Lower lobe of right lung (tissue), 2 donors: ENCODE measurements at regions not wholly inside any gene's neighbourhood (a gene's known extent, or its start where the extent isn't known, plus 50 kb on each side); places are given as distances from the start of the nearest gene placed in this dataset.

ENCODE experiments used
- ATAC-seq, 2 donors: fragments of 200-7000 bp; cut with Tn5 transposase; one replicate each; pipeline ENCODE4 v1.9.1; 2020 to 2022; ENCODE audit warnings: mild to moderate bottlenecking in 2 of 2, moderate library complexity in 2 of 2
- DNase-seq: peaks from one replicate; pipeline ENCODE4 v3.0.0-alpha.2; 2020
- H3K27ac ChIP-seq: fragments of 200-600 bp; one replicate; pipeline ENCODE4 v1.8.0; 2022
- H3K27me3 ChIP-seq: fragments of 200-600 bp; one replicate; pipeline ENCODE4 v1.8.0; 2022; ENCODE audit warnings: low read depth
- H3K36me3 ChIP-seq: fragments of 200-600 bp; one replicate; pipeline ENCODE4 v1.8.0; 2022; ENCODE audit warnings: mild to moderate bottlenecking
- H3K4me1 ChIP-seq: fragments of 200-600 bp; one replicate; pipeline ENCODE4 v1.8.0; 2022
- H3K4me3 ChIP-seq: fragments of 200-600 bp; one replicate; pipeline ENCODE4 v1.8.0; 2022; ENCODE audit warnings: mild to moderate bottlenecking
- H3K9me3 ChIP-seq: fragments of 200-600 bp; one replicate; pipeline ENCODE4 v1.8.0; 2022
- intact Hi-C: fragments of 100-400 bp; cut with DNase I; formaldehyde crosslinking; loops from one replicate; pipeline ENCODE4 v1.11.0; 2022
- TF ChIP-seq, protein P1 (sequence below): fragments of 200-600 bp; IDR thresholded peaks from one replicate; pipeline ENCODE4 v1.8.0; 2022; ENCODE audit warnings: antibody characterized with exemption, mild to moderate bottlenecking
- donor health status: DM: no; HTN: yes; CAD: no; lungs with severe emphysema.

DNA sequence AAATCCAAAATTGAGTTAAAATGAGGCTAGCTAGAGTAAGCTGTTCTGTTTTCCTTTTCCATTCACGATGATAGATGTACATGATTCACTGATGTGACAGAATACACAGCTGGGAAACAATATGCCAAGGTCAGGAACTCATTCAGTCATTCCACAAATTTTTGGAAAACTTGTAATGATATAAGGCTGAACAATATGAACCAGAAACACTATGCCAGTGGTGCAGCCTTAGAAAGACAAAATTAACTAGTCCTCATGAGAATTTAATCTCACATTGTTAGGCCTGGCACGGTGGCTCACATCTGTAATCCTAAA, 50.0 kb upstream of the NDST3 start:
- no peak overlapping the region for H3K4me3 ChIP-seq
- no peak for ATAC-seq
- TF ChIP-seq, protein P1, sequence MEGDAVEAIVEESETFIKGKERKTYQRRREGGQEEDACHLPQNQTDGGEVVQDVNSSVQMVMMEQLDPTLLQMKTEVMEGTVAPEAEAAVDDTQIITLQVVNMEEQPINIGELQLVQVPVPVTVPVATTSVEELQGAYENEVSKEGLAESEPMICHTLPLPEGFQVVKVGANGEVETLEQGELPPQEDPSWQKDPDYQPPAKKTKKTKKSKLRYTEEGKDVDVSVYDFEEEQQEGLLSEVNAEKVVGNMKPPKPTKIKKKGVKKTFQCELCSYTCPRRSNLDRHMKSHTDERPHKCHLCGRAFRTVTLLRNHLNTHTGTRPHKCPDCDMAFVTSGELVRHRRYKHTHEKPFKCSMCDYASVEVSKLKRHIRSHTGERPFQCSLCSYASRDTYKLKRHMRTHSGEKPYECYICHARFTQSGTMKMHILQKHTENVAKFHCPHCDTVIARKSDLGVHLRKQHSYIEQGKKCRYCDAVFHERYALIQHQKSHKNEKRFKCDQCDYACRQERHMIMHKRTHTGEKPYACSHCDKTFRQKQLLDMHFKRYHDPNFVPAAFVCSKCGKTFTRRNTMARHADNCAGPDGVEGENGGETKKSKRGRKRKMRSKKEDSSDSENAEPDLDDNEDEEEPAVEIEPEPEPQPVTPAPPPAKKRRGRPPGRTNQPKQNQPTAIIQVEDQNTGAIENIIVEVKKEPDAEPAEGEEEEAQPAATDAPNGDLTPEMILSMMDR: no peak
- H3K27ac ChIP-seq: no peak overlapping the region
- no peak for DNase-seq
- no peaks in the 10 kb centered on the region for H3K9me3 ChIP-seq
- intact Hi-C loops: no loop called here
- H3K4me1 ChIP-seq: no peaks in the 10 kb centered on the region
- no peaks in the 10 kb centered on the region for H3K27me3 ChIP-seq
- H3K36me3 ChIP-seq: no peaks in the 10 kb centered on the region
